Cardiac muscle cell (in vitro differentiated cells and primary cell): ENCODE measurements at regions not wholly inside any gene's neighbourhood (a gene's known extent, or its start where the extent isn't known, plus 50 kb on each side); places are given as distances from the start of the nearest gene placed in this dataset.

Source experiments
- DNase-seq, 2 donors: peaks; one replicate each; pipeline versions ENCODE4 v3.0.0 to v3.0.0-alpha.2; 2010 to 2017; ENCODE audit warnings: low read depth in 1 of 2, low spot score in 1 of 2
- H3K27ac ChIP-seq: fragments of 200-600 bp; sonication (generic); 2 replicates; pipeline ENCODE4 v1.5.1; 2016
- H3K27me3 ChIP-seq: fragments of 200-600 bp; sonication (generic); 2 replicates; pipeline ENCODE4 v1.6.0; 2016; ENCODE audit warnings: control low read depth
- H3K36me3 ChIP-seq: fragments of 200-600 bp; sonication (generic); 2 replicates; pipeline ENCODE4 v1.5.1; 2016; ENCODE audit warnings: control low read depth
- H3K4me1 ChIP-seq: fragments of 200-600 bp; sonication (generic); 2 replicates; pipeline ENCODE4 v1.8.1; 2017; ENCODE audit warnings: low read depth, mild to moderate bottlenecking, mixed run types
- H3K4me3 ChIP-seq: fragments of 200-600 bp; sonication (generic); 2 replicates; pipeline ENCODE4 v1.5.1; 2016; ENCODE audit warnings: mild to moderate bottlenecking
- H3K9me3 ChIP-seq: fragments of 200-600 bp; sonication (generic); 2 replicates; pipeline ENCODE4 v1.5.1; 2017; ENCODE audit warnings: low read depth, mild to moderate bottlenecking, control low read depth
- TF ChIP-seq, protein P1 (sequence below): IDR thresholded peaks from 2 replicates; pipeline ENCODE4 v1.5.1; 2012; ENCODE audit warnings: low read depth, mild to moderate bottlenecking, low read length

GRCh38 chr6:6821639-6822261 is 233.2 kb downstream of the LY86 start:
- no peaks in the 10 kb centered on the region for H3K27me3 ChIP-seq
- H3K4me3 ChIP-seq, result no peak overlapping the region
- H3K9me3 ChIP-seq, result no peaks in the 10 kb centered on the region
- no peak for DNase-seq
- no peaks in the 10 kb centered on the region for H3K36me3 ChIP-seq
- no peak overlapping the region for H3K27ac ChIP-seq
- TF ChIP-seq, protein P1, sequence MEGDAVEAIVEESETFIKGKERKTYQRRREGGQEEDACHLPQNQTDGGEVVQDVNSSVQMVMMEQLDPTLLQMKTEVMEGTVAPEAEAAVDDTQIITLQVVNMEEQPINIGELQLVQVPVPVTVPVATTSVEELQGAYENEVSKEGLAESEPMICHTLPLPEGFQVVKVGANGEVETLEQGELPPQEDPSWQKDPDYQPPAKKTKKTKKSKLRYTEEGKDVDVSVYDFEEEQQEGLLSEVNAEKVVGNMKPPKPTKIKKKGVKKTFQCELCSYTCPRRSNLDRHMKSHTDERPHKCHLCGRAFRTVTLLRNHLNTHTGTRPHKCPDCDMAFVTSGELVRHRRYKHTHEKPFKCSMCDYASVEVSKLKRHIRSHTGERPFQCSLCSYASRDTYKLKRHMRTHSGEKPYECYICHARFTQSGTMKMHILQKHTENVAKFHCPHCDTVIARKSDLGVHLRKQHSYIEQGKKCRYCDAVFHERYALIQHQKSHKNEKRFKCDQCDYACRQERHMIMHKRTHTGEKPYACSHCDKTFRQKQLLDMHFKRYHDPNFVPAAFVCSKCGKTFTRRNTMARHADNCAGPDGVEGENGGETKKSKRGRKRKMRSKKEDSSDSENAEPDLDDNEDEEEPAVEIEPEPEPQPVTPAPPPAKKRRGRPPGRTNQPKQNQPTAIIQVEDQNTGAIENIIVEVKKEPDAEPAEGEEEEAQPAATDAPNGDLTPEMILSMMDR, result no peak
- H3K4me1 ChIP-seq, result peaks cover 9% of the 10 kb centered on the region

DNA sequence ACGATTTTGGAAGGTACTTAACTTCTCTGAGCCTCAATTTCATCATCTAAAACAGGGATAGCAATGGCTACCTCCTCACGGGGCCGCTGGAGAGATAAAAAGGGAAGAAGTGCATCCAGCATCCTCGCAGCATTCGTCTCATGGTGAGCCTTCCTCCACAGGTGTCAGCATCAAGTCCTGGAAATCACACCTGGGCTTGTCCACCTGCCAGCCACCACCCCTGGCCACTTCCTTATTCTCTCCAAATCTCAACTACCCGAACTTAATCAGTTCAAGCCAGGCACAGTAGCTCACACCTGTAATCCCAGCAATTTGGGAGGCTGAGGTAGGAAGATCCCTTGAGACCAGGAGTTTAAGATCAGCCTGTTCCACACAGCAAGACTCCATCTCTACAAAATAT is 234.5 kb downstream of the LY86 start:
- Histone ChIP-seq H3K4me1 (peaks cover 9% of the 10 kb centered on the region), H3K4me3 (no peak overlapping the region), H3K36me3 (no peaks in the 10 kb centered on the region), H3K27ac (no peak overlapping the region), H3K9me3 (no peaks in the 10 kb centered on the region), H3K27me3 (no peaks in the 10 kb centered on the region)
- no peak for DNase-seq
- TF ChIP-seq, protein P1, result no peak

GRCh38 chr6:6823568-6824224 is 235.2 kb downstream of the LY86 start:
- no peaks in the 10 kb centered on the region for H3K36me3 ChIP-seq
- no peaks in the 10 kb centered on the region for H3K9me3 ChIP-seq
- no peaks in the 10 kb centered on the region for H3K27me3 ChIP-seq
- TF ChIP-seq, protein P1, result no peak
- DNase-seq, result no peak
- no peak overlapping the region for H3K4me3 ChIP-seq
- no peak overlapping the region for H3K27ac ChIP-seq
- peaks cover 9% of the 10 kb centered on the region for H3K4me1 ChIP-seq

DNA sequence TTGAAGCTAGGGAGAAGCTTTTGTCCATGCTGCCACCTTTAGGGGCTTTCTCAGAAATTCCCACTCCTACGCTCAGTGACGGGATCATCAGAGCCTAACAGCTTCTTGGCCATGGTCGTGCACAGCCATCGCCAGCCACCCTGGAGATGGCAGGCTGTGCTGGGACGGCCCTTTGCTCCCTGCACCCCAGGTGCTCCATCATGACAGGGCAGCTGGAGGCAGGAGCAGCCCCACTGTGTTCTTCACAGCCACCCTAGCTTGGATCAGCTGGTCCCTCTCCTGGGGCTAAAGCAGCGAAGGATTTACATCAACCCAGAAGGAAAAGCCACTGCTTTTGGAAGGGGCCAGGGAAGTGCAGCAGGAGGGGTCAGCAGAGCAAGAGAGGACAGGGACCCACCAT is 235.9 kb downstream of the LY86 start:
- H3K9me3 ChIP-seq, result no peaks in the 10 kb centered on the region
- H3K4me3 ChIP-seq, result no peak overlapping the region
- DNase-seq, result no peak
- peaks cover 9% of the 10 kb centered on the region for H3K4me1 ChIP-seq
- no peaks in the 10 kb centered on the region for H3K27me3 ChIP-seq
- H3K27ac ChIP-seq, result no peak overlapping the region
- TF ChIP-seq, protein P1, result no peak
- no peaks in the 10 kb centered on the region for H3K36me3 ChIP-seq

- TF ChIP-seq, protein P1, result no peak
- DNase-seq, result no peak
- Histone ChIP-seq H3K4me3 (no peak overlapping the region), H3K27ac (no peak overlapping the region), H3K27me3 (no peaks in the 10 kb centered on the region), H3K36me3 (no peaks in the 10 kb centered on the region), H3K9me3 (no peaks in the 10 kb centered on the region), H3K4me1 (peaks cover 9% of the 10 kb centered on the region)
Observed at GRCh38 chr6:6825193-6825784, 236.8 kb downstream of the LY86 start.
